Panc1 (cell line): ENCODE measurements at regions not wholly inside any gene's neighbourhood (a gene's known extent, or its start where the extent isn't known, plus 50 kb on each side); places are given as distances from the start of the nearest gene placed in this dataset.

Source experiments
- ATAC-seq: fragments of 200-7000 bp; cut with Tn5 transposase; 2 replicates; pipeline ENCODE4 v1.9.1; 2020; ENCODE audit warnings: mild to moderate bottlenecking, moderate library complexity
- BruUV-seq: library from RNA; stranded (reverse); fragments of 400-500 nt; replicated peaks from 2 replicates; lab custom pipeline; 2021; lab: Mats Ljungman, UMichigan
- CTCF ChIA-PET: fragments of 300-600 bp; sonication (Branson Sonifier 250); formaldehyde crosslinking; loops from one replicate; lab custom pipeline; 2022; ENCODE audit warnings: antibody characterized with exemption; lab: Charles Lee
- POLR2A ChIA-PET: fragments of 300-600 bp; sonication (Branson Sonifier 250); formaldehyde crosslinking; loops from one replicate; lab custom pipeline; 2022; ENCODE audit warnings: antibody characterized with exemption; lab: Charles Lee
- DNase-seq: peaks from one replicate; pipeline ENCODE4 v3.0.0-alpha.2; 2010; ENCODE audit warnings: low read depth, low spot score
- H3K27ac ChIP-seq: 2 replicates; pipeline ENCODE4 v1.5.1; 2011; ENCODE audit warnings: mild to moderate bottlenecking, low read length, inconsistent platforms
- H3K27me3 ChIP-seq: fragments of 200-500 bp; sonication (Bioruptor generic); 2 replicates; pipeline ENCODE4 v1.6.0; 2014; ENCODE audit warnings: low read length, inconsistent platforms; ENCODE audit not compliant: control insufficient read depth, insufficient read depth
- H3K36me3 ChIP-seq: fragments of 200-500 bp; sonication (Bioruptor generic); 2 replicates; pipeline ENCODE4 v1.5.1; 2014; ENCODE audit warnings: inconsistent platforms, mild to moderate bottlenecking, low read length, moderate library complexity; ENCODE audit not compliant: control insufficient read depth, insufficient read depth
- H3K4me1 ChIP-seq: 2 replicates; pipeline ENCODE4 v1.5.1; 2011; ENCODE audit warnings: inconsistent platforms, mild to moderate bottlenecking, low read length, moderate library complexity; ENCODE audit not compliant: control insufficient read depth, insufficient read depth
- H3K4me3 ChIP-seq, 2 experiments: 2 replicates each; pipeline ENCODE4 v1.5.1; 2011 to 2012; ENCODE audit warnings: low read depth in 2 of 2, low read length in 2 of 2, mild to moderate bottlenecking in 2 of 2, inconsistent platforms in 1 of 2, moderate library complexity in 1 of 2
- H3K9me3 ChIP-seq: fragments of 200-500 bp; sonication (Bioruptor generic); 2 replicates; pipeline ENCODE4 v1.5.1; 2014; ENCODE audit warnings: low read depth, mild to moderate bottlenecking, inconsistent platforms, low read length, moderate library complexity; ENCODE audit not compliant: control insufficient read depth, insufficient read depth
- POLR2AphosphoS5 ChIP-seq: IDR thresholded peaks from 2 replicates; pipeline ENCODE4 v1.6.1; 2012; ENCODE audit warnings: mild to moderate bottlenecking, low read depth, low read length, moderate library complexity
- REST ChIP-seq, 2 experiments: IDR thresholded peaks; 2 replicates each; pipeline ENCODE4 v1.6.1; 2011 to 2012; ENCODE audit warnings: low read depth in 2 of 2, control low read depth in 1 of 2, low read length in 1 of 2, mild to moderate bottlenecking in 1 of 2, moderate library complexity in 1 of 2; ENCODE audit not compliant: insufficient read depth in 1 of 2
- SIN3A ChIP-seq: IDR thresholded peaks from 2 replicates; pipeline ENCODE4 v1.6.1; 2012; ENCODE audit warnings: low read depth, mild to moderate bottlenecking, low read length, moderate library complexity, borderline replicate concordance; ENCODE audit not compliant: insufficient read depth
- TCF7L2 ChIP-seq: IDR thresholded peaks from 2 replicates; pipeline ENCODE4 v1.6.1; 2011; ENCODE audit warnings: mild to moderate bottlenecking, low read depth, low read length, inconsistent platforms
- in situ Hi-C: cut with HindIII; loops from 2 replicates; pipeline ENCODE4 v1.10.0; 2016; ENCODE audit warnings: low sequenced_read_pairs, low pct_unique_long_range_greater_than_20kb
- intact Hi-C: fragments of 100-400 bp; cut with micrococcal nuclease; formaldehyde crosslinking; loops from one replicate; pipeline ENCODE4 v1.10.0; 2022; ENCODE audit not compliant: unreplicated experiment
- TF ChIP-seq, protein P1 (sequence below): fragments of 450-650 bp; IDR thresholded peaks from 2 replicates; pipeline ENCODE4 v1.5.1; 2017; ENCODE audit warnings: mild to moderate bottlenecking

DNA sequence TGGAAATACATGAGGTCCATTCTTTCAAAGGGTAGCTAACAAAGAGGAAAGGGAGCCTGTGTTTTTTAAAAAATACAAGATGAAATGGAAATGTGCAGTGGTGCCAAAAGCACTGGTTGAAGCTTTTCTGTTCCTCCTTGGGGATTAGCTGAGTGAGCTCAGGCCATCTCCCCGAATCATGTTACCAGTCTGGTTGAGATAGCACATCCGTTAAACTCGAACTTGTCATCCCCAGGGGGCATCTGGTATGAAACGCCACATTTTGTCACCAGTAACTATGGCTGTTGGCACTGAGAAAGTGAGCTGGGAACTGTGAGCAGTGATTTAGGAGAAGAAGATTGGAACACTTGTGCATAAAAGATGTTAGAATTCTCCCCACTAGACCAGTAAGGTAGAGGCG is 196.2 kb downstream of the SAMD5 start:
- TF ChIP-seq, protein P1, sequence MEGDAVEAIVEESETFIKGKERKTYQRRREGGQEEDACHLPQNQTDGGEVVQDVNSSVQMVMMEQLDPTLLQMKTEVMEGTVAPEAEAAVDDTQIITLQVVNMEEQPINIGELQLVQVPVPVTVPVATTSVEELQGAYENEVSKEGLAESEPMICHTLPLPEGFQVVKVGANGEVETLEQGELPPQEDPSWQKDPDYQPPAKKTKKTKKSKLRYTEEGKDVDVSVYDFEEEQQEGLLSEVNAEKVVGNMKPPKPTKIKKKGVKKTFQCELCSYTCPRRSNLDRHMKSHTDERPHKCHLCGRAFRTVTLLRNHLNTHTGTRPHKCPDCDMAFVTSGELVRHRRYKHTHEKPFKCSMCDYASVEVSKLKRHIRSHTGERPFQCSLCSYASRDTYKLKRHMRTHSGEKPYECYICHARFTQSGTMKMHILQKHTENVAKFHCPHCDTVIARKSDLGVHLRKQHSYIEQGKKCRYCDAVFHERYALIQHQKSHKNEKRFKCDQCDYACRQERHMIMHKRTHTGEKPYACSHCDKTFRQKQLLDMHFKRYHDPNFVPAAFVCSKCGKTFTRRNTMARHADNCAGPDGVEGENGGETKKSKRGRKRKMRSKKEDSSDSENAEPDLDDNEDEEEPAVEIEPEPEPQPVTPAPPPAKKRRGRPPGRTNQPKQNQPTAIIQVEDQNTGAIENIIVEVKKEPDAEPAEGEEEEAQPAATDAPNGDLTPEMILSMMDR = no peak
- TF ChIP-seq REST (IDR thresholded peaks at IDR 0.05; ENCODE audit: insufficient read depth in 1 of 2, low read depth in 2 of 2, low read length in 1 of 2) (no peak), SIN3A (no peak), TCF7L2 (no peak), POLR2AphosphoS5 (no peak)
- ATAC-seq = no peak
- Histone ChIP-seq H3K4me3 (no peak overlapping the region), H3K27ac (no peak overlapping the region), H3K36me3 (no peaks in the 10 kb centered on the region), H3K27me3 (no peaks in the 10 kb centered on the region), H3K9me3 (no peaks in the 10 kb centered on the region), H3K4me1 (no peaks in the 10 kb centered on the region)
- CTCF ChIA-PET = no interaction called here
- POLR2A ChIA-PET = no interaction called here
- no peak for DNase-seq
- in situ Hi-C loops (no loop called here), intact Hi-C loops (no loop called here)
- BruUV-seq = no TSS peak

- ATAC-seq (no peak), DNase-seq (no peak)
- in situ Hi-C loops (no loop called here), intact Hi-C loops (no loop called here)
- TF ChIP-seq REST (IDR thresholded peaks at IDR 0.05; ENCODE audit: insufficient read depth in 1 of 2, low read depth in 2 of 2, low read length in 1 of 2) = no peak
- TF ChIP-seq TCF7L2 = no peak
- no peak for TF ChIP-seq POLR2AphosphoS5
- TF ChIP-seq, protein P1 = no peak
- TF ChIP-seq SIN3A = no peak
- Histone ChIP-seq H3K27ac (no peak overlapping the region), H3K4me3 (no peak overlapping the region), H3K36me3 (no peaks in the 10 kb centered on the region), H3K27me3 (no peaks in the 10 kb centered on the region), H3K9me3 (no peaks in the 10 kb centered on the region), H3K4me1 (no peaks in the 10 kb centered on the region)
- POLR2A ChIA-PET = no interaction called here
- BruUV-seq = no TSS peak
- CTCF ChIA-PET = no interaction called here
Measured at GRCh38 chr6:147707524-147707923, 199.0 kb downstream of the SAMD5 start.
